GM18505 (cell line): ENCODE measurements at regions not wholly inside any gene's neighbourhood (a gene's known extent, or its start where the extent isn't known, plus 50 kb on each side); places are given as distances from the start of the nearest gene placed in this dataset.
"Not testable (repeated sequence)": the region's sequence is repeated elsewhere in the genome, so short reads cannot be mapped to it uniquely, and the experiment has no call there.

Source experiments
- ATAC-seq: cut with Tn5 transposase; IDR thresholded peaks from one replicate; pipeline ENCODE4 v1.9.1; 2021; ENCODE audit not compliant: unreplicated experiment
- POLR2A ChIP-seq: IDR thresholded peaks from 4 replicates; pipeline ENCODE4 v1.6.1; 2011; ENCODE audit warnings: borderline replicate concordance; ENCODE audit not compliant: insufficient read depth, insufficient read length; ENCODE audit errors: extremely low read depth

DNA sequence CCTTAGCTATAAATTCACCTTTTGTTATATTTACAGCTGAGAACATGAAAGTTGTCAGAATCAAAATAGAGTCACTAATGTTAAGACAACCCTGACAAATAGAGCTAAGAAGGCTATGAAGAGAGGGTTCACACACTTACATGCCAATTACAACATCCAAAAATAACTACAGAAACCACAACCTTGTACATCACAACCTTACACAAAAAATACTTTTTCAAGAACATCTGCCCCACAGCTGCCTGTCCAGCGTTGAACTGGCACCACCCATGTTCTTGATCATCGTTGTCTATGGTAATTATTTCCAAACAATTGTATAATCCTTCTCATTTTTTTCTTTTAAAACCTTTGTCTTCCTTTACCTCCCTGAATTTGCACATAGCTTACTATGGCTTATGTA lies 231.2 kb upstream of the FKBP1C start:
- ATAC-seq = no peak
- TF ChIP-seq POLR2A = no peak

DNA sequence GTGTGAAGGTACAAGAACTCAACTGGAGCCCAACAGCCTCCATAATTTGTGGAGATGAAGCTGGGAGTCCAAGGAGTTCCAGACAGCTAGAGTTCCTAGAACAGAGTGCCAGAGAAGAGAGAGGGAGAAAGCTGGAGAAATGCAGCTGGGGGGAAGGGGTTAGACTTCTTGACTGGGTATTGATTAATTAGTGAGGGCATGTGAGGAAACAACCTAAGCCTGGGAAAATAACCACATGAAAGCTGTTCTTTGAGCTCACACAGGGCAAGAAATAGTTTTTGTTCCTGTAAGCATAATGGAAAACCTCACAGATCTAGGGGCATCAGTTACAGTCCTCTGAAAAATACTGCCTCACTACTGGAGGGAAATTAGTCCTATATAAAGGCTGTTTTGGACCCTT lies 230.5 kb upstream of the FKBP1C start:
- no peak for ATAC-seq
- no peak for TF ChIP-seq POLR2A

DNA sequence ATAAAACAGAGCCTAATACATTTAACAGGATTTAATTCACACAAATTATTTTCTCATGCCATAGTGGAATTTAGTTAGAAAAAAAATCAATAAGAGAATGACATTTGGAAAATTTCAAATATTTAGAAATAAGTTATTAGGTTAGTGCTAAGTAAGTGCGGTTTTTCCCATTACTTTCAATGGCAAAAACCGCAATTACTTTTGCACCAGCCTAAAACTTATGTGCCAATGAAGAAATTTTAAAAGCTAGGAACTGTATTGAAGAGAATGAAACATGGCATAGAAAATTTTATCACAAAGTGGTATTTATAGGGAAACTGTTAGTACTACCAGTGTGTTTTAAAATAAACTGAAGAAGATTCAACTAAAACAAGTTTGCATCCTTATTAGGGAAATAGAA lies 228.3 kb upstream of the FKBP1C start:
- no peak for TF ChIP-seq POLR2A
- ATAC-seq = no peak

DNA sequence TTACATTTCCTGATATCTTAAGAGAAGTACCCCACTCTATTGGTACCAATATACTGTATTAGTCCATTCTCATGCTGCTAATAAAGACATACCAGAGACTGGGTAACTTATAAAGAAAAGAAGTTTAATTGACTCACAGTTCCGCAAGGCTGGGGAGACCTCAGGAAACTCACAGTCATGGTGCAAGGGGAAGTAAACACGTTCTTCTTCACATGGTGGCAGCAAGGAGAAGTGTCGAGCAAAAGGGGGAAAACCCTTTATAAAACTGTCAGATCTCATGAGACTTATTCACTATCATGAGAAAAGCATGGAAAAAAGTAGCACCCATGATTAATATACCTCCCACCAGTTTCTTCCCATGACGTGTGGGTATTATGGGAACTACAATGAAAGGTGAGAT lies 219.6 kb upstream of the FKBP1C start:
- not testable (repeated sequence) for ATAC-seq

DNA sequence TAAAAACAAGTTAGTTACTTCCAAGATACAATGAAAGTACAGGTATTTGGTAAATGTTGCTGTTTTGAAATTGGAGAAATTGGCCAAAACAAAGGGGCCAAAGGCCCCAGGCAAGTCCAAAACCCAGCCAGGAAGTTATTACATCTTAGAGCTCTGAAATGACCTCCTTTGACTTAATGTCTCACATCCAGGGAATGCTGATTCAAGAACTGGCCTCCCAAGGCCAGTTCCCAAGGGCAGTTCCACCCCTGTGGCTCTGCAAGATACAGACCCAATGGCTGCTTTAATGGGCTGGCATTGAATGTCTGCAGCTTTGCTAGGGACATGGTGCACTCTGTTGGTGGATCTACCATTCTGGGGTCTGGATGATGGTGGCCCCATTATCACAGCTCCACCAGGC lies 217.3 kb upstream of the FKBP1C start:
- no peak for ATAC-seq

DNA sequence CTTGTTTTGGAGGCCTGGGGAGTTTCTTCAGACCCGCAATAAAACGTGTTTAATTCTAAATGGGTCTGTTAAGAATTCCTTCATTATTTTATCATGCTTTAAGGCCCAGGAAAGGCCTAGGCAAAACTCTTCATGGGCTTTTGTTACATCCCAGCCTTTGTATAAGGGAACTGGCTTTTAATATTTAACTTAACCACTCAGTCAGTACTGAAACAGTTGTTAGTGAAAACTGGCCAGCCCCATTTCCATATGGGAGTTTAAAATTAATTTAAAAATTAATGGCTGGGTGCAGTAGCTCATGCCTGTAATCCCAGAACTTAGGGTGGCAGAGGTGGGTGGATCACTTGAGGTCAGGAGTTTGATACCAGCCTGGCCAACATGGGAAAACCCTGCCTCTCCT lies 213.2 kb upstream of the FKBP1C start:
- TF ChIP-seq POLR2A = no peak

More for the DNA sequence above, 217.3 kb upstream of the FKBP1C start:
- TF ChIP-seq POLR2A = no peak

DNA sequence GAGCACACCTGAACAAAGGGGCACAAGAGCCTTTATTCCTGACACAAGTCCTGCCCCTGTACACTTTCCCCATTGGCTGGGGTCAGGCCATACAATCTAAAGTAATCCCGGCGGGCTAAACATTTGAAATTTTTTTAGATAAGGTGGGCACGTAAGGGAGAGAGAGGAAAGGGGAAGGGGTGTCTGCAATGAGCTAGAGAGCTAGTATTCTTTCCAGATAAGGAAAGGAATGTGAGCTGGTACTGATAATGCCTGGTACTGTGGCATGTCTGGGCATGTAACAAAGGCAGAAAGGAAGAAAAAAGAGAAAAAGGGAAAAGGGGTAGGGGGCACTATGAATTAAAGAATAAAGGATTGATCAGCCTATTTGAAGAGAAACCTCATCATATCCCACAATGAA lies 212.0 kb upstream of the FKBP1C start:
- ATAC-seq = not testable (repeated sequence)

More for the DNA sequence above, 213.2 kb upstream of the FKBP1C start:
- no peak for ATAC-seq

DNA sequence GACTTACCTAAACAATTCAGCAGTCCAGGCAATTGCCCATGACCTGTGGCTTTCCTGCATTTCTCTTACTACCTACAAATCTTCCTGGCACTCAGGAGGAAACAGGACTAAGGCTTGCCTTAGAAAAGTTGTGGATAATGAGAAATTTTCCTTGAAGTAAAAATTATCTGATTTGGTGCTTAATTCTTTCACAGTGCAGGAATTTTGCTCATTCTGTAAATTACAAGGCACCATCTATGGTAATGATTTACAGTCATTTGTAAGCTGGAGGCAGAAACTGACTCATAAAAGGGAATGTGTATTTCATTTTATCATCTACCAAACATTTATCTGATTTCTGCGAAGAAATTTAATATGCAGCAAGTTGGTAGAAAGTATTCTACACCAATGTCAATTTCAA lies 211.5 kb upstream of the FKBP1C start:
- ATAC-seq = no peak
- TF ChIP-seq POLR2A = no peak

DNA sequence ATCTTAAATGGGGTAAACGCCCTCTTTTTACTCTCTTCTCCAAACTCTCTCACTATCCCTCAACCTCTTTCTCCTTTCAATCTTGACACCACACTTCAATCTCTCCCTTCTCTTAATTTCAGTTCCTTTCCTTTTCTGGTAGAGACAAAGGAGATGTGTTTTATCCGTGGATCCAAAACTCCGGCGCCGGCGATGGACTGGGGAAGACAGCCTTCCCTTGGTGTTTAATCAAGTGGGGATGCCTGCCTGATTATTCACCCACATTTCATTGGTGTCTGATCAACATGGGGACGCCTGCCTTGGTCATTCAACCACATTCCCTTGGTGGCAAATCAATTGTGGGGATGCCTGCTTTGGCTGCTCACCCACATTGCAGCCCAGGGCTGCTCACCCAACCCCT lies 205.3 kb upstream of the FKBP1C start:
- ATAC-seq = not testable (repeated sequence)

DNA sequence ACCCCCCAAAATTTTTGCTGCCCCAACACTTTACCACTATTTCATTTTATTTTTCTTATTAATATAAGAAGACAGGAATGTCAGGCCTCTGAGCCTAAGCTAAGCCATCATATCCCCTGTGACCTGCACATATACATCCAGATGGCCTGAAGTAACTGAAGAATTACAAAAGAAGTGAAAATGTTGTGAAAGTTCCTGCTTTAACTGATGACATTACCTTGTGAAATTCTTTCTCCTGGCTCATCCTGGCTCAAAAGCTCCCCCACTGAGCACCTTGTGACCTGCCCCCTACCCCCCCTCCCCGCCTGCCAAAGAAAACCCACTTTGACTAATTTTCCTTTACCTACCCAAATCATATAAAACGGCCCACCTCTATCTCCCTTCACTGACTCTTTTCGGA lies 200.3 kb upstream of the FKBP1C start:
- ATAC-seq = not testable (repeated sequence)

DNA sequence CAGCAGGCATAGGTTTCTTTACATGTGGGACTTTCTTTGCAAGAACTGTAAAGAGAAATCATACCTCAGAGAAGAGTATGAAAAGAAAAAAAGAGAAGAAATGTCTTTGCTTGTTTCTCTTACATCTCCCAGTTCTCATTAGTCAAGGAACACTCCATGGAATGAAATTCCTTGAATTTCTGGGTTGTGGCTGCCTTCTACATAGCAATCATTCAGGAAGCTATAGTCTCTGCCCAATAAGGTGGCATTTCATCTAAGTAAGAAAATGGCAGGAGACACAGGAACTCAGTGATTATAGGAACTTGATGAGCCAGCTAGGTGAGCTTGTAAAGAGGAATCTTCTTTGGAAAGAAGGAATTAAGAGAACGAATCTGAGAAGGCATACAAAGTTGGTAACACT lies 197.0 kb upstream of the FKBP1C start:
- no peak for ATAC-seq
- TF ChIP-seq POLR2A = no peak

DNA sequence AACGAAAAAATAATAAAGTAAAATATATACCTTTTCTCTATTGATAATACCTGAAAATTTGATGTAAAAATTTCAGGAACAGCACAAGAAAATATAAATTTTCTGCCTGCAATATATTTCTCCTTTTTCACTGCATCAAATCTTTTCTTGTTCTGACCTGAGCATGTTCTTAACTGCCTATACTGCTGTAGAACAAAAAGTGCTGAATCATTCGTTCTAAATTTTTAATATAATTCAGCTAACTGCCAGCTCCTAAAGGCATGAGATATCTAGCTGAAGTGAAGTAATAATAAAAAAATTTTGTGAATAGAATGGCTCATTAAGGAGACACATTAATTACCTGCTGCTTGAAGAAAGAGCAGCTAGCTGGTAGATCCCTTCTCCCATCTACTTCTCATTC lies 188.6 kb upstream of the FKBP1C start:
- ATAC-seq = no peak
- no peak for TF ChIP-seq POLR2A

DNA sequence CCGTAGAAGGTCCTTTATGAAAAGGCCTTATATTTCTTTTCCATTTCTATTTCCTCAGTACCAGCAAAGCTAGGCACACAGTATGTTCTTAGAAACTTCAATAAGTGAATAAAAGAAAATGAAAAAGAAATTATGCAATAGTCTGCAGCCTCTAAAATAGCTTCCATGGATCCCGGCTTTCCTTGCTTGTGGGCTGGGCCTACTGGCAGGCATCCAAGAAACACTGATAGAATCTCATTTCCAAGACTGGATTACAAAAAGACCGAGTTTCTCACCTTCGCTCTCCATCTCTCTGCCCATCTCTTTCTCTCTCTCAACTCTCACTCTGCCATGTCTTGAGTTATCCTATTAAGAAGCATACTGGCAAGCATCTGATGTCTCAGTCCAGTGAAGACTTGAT lies 187.5 kb upstream of the FKBP1C start:
- TF ChIP-seq POLR2A = no peak
- no peak for ATAC-seq

DNA sequence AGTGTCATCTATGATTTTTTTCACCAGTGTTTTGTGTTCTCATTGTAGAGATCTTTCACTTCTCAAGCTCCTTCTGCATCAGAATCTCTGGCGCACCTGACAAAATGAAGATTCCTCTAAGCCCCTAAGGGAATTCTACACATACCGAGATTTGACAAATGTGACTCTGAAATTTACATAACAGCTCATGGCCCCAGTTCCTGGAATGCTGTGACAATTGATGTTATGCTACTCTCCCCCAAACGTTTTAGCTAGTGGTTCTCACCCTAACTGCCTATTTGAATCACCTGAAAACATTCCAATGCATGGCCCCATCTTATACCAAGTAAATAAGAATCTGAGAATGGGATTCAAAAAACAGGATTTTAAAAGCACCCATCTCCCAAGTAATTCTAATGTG lies 162.1 kb upstream of the FKBP1C start:
- TF ChIP-seq POLR2A = no peak
- ATAC-seq = no peak

DNA sequence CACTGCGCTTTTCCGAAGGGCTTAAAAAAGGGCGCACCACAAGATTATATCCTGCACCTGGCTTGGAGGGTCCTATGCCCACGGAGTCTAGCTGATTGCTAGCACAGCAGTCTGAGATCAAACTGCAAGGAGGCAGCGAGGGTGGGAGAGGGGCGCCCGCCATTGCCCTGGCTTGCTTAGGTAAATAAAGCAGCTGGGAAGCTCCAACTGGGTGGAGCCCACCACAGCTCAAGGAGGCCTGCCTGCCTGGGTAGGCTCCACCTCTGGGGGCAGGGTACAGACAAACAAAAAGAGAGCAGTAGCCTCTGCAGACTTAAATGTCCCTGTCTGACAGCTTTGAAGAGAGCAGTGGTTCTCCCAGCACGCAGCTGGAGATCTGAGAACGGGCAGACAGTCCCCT lies 158.1 kb upstream of the FKBP1C start:
- ATAC-seq = not testable (repeated sequence)

DNA sequence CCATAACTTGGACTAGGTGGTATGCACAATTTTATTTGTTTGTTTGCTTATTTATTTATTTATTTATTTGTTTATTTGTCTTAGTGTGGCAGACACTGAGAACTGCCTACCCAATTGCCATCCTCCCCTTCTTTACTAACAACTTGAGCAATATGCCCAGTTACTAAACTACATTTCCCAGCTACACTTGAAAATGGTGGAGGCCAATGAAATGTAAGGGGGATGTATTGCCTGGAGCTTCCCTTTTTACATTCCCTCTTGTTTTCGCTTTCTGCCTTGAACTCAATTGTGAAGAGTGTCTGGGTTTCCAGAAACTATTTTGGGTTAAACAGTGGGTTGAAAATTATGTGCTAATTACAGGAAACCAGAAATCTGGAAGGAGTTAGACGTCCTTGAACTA lies 152.7 kb upstream of the FKBP1C start:
- ATAC-seq = no peak
- no peak for TF ChIP-seq POLR2A

DNA sequence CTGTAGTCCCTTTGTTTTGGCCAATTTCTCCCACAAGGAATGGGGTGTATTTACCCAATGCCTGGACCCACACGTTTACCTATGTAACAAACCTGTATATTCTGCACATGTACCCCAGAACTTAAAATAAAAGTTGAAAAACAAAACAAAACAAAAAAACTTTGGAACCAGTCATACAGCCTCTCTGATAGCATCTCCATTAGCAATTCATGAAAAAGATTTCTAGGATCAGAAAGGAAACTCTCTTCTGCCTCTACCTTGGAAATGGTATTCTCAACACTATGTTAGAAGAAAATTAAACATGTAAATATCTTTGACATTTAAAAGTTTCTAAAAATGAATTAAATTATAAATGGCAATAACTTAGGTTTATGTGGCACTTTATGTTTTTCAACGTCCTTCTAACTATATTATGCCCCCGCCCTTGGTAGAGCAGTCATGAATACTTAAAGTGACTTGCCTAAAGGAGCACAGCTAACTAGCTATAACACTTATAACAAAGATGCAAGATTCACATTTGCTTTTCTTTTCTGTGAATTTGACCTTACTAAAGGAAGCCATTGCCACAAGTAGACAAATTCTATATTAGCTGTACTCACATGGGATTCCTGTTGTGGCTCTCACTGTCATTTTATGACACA lies 147.5 kb upstream of the FKBP1C start:
- TF ChIP-seq POLR2A = no peak
- ATAC-seq = no peak
